Gastroesophageal sphincter (tissue), 3 donors: ENCODE measurements at regions not wholly inside any gene's neighbourhood (a gene's known extent, or its start where the extent isn't known, plus 50 kb on each side); places are given as distances from the start of the nearest gene placed in this dataset.

ENCODE experiments used
- EP300 ChIP-seq: sonication (generic); formaldehyde crosslinking; IDR thresholded peaks from one replicate; pipeline ENCODE4 v1.6.1; 2017; ENCODE audit warnings: antibody characterized with exemption, mild to moderate bottlenecking
- TF ChIP-seq, protein P1 (sequence below), 4 experiments: fragments of 200-600 bp in 2 of 4; fragments of 450-650 bp in 2 of 4; sonication (generic) in 1 of 4; IDR thresholded peaks; one replicate each; pipeline ENCODE4 v1.5.1; 2017 to 2019; ENCODE audit warnings: antibody characterized with exemption in 4 of 4, mild to moderate bottlenecking in 2 of 4, moderate library complexity in 2 of 4

DNA sequence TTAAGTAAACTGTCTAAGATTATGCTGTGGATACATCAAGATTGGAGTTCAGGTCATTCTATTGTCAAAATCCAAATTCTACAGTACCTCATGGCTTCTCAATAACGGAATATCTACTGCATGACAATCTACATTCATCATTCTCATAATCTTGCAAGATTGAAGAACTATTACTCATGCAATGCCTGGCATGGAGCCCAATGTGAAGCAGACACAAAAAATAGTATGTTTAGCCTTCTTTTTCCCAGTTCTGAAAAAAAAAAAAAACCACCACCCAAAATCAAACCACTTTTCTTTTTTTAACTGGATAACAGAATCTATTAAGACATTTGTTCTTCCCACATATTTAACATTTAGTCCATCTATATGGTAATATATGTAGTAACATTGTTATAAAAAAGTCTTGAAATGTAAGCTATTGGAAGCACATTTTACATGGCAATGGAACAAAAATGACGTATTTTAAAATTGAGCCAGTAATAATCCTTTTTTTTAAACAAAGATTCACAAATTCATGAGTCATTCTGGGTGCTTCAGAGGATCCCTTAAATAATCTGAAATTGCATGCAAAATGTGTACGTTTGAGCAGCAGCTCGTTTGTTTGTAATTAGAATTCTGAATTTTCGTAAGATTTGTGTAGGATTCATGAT is 232.2 kb upstream of the FMR1 start:
- TF ChIP-seq EP300, result no peak
- TF ChIP-seq, protein P1, sequence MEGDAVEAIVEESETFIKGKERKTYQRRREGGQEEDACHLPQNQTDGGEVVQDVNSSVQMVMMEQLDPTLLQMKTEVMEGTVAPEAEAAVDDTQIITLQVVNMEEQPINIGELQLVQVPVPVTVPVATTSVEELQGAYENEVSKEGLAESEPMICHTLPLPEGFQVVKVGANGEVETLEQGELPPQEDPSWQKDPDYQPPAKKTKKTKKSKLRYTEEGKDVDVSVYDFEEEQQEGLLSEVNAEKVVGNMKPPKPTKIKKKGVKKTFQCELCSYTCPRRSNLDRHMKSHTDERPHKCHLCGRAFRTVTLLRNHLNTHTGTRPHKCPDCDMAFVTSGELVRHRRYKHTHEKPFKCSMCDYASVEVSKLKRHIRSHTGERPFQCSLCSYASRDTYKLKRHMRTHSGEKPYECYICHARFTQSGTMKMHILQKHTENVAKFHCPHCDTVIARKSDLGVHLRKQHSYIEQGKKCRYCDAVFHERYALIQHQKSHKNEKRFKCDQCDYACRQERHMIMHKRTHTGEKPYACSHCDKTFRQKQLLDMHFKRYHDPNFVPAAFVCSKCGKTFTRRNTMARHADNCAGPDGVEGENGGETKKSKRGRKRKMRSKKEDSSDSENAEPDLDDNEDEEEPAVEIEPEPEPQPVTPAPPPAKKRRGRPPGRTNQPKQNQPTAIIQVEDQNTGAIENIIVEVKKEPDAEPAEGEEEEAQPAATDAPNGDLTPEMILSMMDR (IDR thresholded peaks at IDR 0.05), result no peak
